ENCODE measurements at regions not wholly inside any gene's neighbourhood (a gene's known extent, or its start where the extent isn't known, plus 50 kb on each side); places are given as distances from the start of the nearest gene placed in this dataset.

GRCh38 chr4:83837614-83838308 is 301.9 kb downstream of the GPAT3 start:
- TF ChIP-seq CTCF (IDR thresholded peaks at IDR 0.05) (no peak), POLR2A (IDR thresholded peaks at IDR 0.05) (no peak)
